Activated T-cell treated with anti-CD3 and anti-CD28 coated beads, Interleukin-2, amount 50 U/mL, for 1 hour (primary cell): ENCODE measurements at regions not wholly inside any gene's neighbourhood (a gene's known extent, or its start where the extent isn't known, plus 50 kb on each side); places are given as distances from the start of the nearest gene placed in this dataset.
"Not testable (repeated sequence)": the region's sequence is repeated elsewhere in the genome, so short reads cannot be mapped to it uniquely, and the experiment has no call there.

Experiments used
- DNase-seq: peaks from one replicate; pipeline ENCODE4 v3.0.0-alpha.2; 2020

DNA sequence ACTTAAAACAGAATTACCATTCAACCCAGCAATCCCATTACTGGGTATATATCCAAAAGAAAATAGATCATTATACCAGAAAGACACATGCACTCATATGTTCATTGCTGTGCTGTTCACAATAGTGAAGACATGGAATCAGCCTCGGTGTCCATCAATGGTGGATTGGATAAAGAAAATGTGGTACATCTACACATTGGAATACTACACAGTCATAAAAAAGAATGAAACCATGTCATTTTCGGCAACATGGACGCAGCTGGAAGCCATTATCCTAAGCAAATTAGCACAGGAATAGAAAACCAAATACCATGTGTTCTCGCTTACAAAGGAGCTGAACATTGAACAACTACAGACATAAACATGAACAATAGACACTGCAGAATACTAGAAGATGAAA lies 244.8 kb upstream of the PROX1 start:
- DNase-seq: no peak

GRCh38 chr1:213744780-213745179 lies 243.0 kb upstream of the PROX1 start:
- DNase-seq: no peak

- no peak for DNase-seq
Measured at GRCh38 chr1:213745451-213745850, 242.3 kb upstream of the PROX1 start.

GRCh38 chr1:213749558-213749957 lies 238.2 kb upstream of the PROX1 start:
- DNase-seq: no peak

DNA sequence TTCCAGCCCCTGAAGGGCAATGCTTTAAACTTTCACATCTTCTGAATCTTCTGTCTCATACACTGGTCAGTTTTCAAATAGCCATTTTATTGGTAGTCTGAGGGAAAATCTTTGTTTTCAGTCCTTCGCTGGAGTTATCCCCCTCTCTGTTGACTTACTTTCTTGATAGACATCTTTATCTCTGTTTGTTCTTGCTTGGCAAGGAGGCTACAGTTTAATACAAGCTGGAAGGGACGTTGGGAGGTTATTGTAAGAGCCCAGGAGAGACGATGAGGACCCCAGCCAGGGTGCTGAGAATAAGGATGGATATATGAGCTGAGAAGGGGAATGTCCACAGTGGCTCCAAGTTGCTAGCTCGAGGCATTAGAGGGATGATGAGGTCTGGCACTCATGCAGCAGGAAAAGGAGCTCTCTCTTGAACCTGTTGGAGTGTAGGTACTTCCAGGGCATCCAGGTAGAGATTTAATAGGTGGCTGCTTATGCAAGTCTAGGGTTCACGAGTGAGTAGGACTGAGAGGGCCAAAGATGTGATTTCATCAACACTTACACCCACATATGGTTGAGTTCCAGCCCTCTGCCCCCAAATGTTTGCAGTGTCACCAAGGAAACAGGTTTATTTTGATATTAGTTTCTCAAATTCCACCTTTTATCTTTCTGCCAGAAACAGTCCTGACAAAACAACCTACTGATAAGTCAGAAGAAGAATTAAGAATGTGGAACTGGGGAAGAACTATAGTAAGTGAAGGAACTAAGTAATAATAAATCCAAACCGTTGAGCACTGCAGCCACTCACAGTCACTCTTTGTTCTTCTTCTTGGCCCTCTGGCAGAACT lies 237.3 kb upstream of the PROX1 start:
- DNase-seq: no peak

DNA sequence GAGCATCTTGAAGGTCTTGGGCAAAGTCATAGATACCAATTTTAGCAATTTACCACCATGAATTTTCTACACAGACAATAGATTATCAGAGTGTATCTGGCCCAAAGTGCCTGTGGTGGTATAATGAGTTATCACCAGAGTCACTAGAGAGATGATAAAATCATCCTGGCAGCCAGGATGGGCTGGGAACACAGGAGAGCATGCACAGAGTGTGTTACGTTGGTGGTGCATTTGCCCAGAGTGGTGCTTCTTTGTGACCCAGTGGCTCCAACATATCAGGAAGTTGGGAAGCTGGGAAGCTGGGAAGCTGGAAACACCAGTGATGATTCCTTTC lies 236.7 kb upstream of the PROX1 start:
- no peak for DNase-seq

GRCh38 chr1:213759359-213760181 lies 228.2 kb upstream of the PROX1 start:
- no peak for DNase-seq

DNA sequence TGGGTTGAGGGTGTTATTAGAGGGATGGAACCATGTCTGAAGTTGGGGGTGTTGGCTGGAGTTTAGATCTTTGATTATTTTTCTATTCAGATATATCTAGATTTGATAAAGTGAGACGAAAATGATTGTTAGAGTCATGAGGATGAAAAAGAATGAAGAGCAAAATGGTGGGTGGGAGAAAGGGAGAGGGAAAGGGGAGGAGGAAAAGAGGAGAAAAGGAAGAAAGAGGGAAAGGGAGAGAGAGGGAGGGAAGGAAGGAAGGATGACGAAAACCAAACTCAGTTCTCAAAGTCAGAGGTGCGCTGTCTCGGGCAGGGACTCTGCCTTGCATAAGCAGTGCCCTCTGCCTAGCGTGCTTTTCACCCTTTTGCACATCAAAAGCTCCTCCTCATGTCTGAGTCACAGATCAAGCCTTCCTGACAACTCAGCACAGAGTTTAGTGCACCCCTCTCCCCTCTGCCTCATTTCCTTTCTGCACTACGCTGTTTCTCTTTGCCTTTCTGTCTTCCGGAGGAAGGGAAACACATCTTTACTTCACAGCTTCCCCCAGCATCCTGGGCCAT lies 225.8 kb upstream of the PROX1 start:
- DNase-seq: no peak

DNA sequence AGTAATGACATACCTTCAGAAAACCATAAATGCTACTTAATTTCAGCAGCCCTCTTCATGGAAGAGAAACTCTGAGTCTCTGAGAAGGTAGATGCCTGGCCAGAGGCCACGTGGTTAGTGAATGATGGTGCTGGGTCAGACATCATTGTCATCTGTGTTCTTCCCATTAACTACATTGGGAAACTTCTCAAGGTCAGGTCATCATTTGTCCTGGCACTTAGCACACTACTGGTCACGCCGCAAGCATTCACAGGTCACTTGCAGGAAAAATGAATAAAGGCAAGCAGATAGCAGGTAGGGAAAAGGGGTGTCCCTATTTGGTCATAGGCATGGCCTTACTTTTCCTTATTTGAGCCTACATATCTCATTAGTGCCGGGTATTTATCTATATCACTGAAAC lies 220.1 kb upstream of the PROX1 start:
- no peak for DNase-seq

- no peak for DNase-seq
Measured at GRCh38 chr1:213772128-213773063, 215.4 kb upstream of the PROX1 start.

GRCh38 chr1:213773975-213774374 lies 213.8 kb upstream of the PROX1 start:
- DNase-seq: no peak

GRCh38 chr1:213776969-213777368 lies 210.8 kb upstream of the PROX1 start:
- DNase-seq: no peak

DNA sequence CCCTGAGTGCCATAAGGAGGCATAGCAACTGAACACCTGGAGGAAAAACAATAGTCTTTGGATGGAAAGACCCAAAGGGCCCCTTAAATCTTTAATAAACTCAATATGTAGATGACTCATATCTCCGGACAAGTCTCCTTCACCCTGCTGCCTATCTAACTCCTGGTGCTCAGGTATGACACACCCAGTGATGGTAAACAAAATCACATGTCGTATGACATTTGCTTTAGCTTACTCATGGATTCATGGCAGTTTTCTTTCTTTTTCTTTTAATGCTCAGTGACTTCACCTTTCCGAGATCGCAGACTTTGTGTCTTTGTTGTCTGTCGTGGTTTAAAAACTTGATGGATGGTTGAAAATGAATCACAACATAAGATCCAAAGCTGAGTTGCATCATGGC lies 208.5 kb upstream of the PROX1 start:
- DNase-seq: no peak

DNA sequence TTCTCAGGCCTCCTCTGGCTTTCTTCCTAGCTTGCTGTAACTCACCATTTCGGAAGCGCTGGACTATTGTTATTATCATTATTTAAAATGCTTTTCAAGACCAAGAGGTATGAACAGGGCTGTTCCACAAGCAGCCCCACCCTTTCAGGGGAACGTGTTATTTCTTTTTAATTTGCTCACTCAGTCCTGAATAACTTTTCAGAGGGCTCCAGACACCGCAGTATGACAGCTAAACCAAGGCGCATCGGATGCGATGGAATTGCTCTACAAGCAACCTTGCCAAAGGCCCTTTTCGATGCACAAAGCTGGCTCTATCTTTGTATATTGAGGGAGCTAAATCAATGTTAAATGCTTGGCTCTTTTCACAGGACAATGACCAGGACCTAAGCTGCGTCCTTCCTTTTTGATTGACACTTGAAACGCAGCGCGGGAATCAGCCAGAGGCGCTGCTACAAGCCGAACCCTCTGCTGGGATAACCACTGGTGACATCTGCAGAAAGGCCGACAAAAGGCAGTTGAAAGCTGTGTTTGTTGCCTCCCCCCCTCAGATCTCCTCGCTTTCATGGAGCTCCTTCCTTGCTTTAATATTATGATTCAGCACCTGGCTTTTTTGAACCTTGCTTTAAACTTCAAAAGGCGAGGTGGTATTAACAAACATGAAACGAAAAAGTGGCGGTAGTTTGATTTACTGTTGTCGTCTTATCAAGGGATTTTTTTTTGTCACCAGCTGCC lies 204.7 kb upstream of the PROX1 start:
- DNase-seq: no peak

DNA sequence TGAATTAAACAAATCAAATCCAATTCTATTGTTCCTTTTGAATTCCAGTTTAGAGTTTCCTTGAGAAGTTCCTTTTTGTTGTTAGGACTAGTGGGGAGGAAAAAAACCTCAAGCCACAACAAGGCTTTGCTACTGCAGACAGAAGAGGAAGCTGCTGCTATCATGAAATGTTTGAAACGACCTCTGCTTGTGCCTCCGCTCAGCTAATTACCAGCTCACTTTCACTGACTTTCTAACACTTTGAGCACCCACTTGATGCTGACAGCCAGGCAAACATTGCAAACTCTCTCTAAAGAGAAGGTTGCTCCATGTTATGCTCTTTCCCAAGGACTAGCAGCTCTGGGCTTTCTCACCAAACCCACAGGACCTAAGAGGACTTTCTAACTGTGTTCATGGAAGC lies 203.9 kb upstream of the PROX1 start:
- no peak for DNase-seq

- no peak for DNase-seq
Measured at GRCh38 chr1:213786683-213787082, 201.1 kb upstream of the PROX1 start.

GRCh38 chr1:213790565-213790964 lies 197.2 kb upstream of the PROX1 start:
- DNase-seq: no peak

GRCh38 chr1:213793482-213794067 lies 194.2 kb upstream of the PROX1 start:
- no peak for DNase-seq

DNA sequence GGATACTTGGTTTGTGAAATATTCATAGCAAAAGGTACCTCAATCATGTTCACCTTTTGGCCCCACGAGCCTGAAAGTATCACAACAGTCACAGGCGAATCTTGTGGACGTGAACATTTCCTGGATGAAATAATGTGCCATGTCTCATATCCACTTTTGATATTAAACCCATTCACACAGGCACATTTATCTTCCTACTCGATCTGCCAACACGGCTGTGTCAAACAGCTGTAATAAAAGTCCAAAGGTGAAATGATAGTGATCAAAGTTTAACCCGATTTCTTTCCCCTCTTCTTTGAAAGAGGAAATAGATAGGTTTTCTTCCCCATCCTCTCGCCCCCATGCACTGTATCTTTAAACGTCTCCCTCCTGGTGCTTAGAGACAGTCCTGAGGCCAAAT lies 191.2 kb upstream of the PROX1 start:
- no peak for DNase-seq

DNA sequence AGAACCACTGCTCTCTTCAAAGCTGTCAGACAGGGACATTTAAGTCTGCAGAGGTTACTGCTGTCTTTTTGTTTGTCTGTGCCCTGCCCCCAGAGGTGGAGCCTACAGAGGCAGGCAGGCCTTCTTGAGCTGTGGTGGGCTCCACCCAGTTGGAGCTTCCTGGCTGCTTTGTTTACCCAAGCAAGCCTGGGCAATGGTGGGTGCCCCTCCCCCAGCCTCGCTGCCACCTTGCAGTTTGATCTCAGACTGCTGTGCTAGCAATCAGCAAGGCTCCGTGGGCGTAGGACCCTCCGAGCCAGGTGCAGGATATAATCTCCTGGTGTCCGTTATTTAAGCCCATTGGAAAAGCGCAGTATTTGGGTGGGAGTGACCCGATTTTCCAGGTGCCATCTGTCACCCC lies 179.5 kb upstream of the PROX1 start:
- not testable (repeated sequence) for DNase-seq

- no peak for DNase-seq
Measured at GRCh38 chr1:213817156-213817555, 170.6 kb upstream of the PROX1 start.
